Stimulated activated naive CD8-positive, alpha-beta T cell treated with anti-CD3 and anti-CD28 coated beads, Interleukin-15, amount 100 ng/mL, for 72 hours (primary cell): ENCODE measurements at regions not wholly inside any gene's neighbourhood (a gene's known extent, or its start where the extent isn't known, plus 50 kb on each side); places are given as distances from the start of the nearest gene placed in this dataset.

Experiments used
- ATAC-seq: fragments of 150-1000 bp; cut with Tn5 transposase; 2 replicates; pipeline ENCODE4 v1.10.0; 2021; ENCODE audit warnings: mild to moderate bottlenecking, moderate library complexity
- DNase-seq, 2 donors: peaks; one replicate each; pipeline ENCODE4 v3.0.0; 2021 to 2022
- H3K27ac Mint-ChIP-seq, 2 donors: one replicate each; pipeline ENCODE4 v1.8.0; 2022; ENCODE audit warnings: mild to moderate bottlenecking in 2 of 2, mixed read lengths in 2 of 2, moderate library complexity in 2 of 2
- H3K27me3 Mint-ChIP-seq: one replicate; pipeline ENCODE4 v1.8.0; 2022; ENCODE audit warnings: mixed read lengths
- H3K4me1 Mint-ChIP-seq: one replicate; pipeline ENCODE4 v1.8.0; 2022; ENCODE audit warnings: mild to moderate bottlenecking, mixed read lengths
- H3K4me3 Mint-ChIP-seq, 2 donors: one replicate each; pipeline ENCODE4 v1.8.0; 2022; ENCODE audit warnings: mild to moderate bottlenecking in 2 of 2, mixed read lengths in 2 of 2, moderate library complexity in 1 of 2
- H3K9me3 Mint-ChIP-seq, 2 donors: one replicate each; pipeline ENCODE4 v1.8.0; 2022; ENCODE audit warnings: mixed read lengths in 2 of 2

DNA sequence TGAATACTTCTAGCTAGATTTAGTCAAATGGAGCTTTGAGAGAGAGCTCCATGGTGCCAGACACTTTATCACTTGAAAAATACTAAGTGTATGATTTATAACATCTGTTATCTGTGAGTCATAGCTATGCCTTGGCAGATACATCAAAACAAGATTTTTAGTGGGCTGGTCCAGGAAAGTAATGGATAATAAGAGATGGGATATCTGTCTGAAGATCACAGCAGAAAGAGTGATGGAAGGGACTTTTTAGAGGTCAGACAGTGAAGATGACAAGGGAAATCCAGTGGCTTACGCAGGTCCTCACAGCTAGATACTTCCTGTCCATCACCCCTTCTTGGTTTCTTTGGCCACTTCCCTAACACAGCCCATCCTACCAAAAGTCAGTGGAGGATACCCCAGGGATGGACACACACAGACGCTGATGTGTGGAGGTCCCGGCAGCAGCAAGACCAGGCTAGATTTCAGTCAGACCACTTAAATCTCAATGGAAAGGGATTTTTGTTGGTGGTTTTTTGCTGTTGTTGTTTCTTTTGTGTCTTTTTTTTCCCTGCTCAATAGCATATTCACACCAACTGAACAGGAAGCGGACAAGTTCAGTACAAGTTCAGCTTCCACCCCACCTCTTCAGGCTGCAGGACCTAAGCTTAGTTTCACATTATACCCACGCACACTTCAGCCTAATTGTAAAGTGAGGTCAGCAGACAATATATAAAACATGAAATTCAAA, 209.3 kb downstream of the ALDH8A1 start:
- H3K27me3 Mint-ChIP-seq = peaks cover 16% of the 10 kb centered on the region
- H3K9me3 Mint-ChIP-seq = no peaks in the 10 kb centered on the region
- DNase-seq (no peak), ATAC-seq (no peak)
- H3K27ac Mint-ChIP-seq = no peak overlapping the region
- H3K4me1 Mint-ChIP-seq = no peaks in the 10 kb centered on the region
- no peak overlapping the region for H3K4me3 Mint-ChIP-seq

DNA sequence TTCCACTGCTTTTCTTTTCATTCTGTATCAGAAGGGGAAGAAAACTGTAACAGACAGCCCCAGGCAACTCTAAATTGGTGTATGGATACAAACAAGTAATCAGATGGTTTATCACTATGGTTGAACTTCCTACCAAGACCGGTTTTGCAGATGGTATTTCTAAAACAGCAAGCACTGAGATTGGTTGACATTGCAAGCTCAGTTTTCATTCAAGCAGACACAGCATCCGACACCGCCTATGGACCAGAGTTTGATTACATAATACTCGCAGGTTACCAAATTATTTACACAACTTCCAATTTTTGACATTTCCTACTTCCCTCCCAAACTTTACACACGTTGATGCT, 209.9 kb downstream of the ALDH8A1 start:
- Mint-ChIP-seq H3K4me1 (no peaks in the 10 kb centered on the region), H3K27me3 (peaks cover 10% of the 10 kb centered on the region), H3K27ac (no peak overlapping the region), H3K9me3 (no peaks in the 10 kb centered on the region), H3K4me3 (no peak overlapping the region)
- ATAC-seq (no peak), DNase-seq (no peak)

DNA sequence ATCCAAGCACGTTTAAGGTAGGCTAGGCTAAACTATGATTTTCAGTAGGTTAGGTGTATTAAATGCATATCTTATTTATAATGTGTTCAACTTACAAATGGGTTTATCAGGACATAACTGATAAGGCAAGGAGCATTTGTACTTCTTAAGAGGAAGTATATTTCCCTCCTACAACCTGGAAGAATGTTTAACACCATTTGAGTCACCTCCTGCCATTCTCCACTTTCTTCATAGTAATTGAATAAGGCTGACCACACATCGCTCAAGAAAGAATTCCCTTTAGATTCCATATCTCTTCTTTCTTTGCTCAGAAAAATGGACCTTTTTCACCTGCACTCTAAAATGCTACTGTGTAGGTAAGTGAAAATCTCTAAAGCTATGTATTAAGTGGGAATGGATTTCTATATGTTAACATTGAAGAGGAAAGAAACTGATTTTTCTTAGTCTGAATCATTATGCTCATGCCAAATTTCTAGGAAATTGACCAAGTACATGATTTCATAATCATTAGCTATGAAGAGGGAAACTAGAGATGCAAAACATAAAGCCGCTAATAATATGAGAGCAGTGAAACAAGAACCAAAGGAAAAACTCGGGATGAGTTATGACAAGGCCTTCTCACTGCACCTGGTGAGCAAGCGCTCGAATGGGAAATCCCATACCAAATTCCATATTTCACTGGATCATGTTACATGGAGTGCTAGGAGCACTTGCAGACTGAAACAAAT, 210.4 kb downstream of the ALDH8A1 start:
- no peak for DNase-seq

DNA sequence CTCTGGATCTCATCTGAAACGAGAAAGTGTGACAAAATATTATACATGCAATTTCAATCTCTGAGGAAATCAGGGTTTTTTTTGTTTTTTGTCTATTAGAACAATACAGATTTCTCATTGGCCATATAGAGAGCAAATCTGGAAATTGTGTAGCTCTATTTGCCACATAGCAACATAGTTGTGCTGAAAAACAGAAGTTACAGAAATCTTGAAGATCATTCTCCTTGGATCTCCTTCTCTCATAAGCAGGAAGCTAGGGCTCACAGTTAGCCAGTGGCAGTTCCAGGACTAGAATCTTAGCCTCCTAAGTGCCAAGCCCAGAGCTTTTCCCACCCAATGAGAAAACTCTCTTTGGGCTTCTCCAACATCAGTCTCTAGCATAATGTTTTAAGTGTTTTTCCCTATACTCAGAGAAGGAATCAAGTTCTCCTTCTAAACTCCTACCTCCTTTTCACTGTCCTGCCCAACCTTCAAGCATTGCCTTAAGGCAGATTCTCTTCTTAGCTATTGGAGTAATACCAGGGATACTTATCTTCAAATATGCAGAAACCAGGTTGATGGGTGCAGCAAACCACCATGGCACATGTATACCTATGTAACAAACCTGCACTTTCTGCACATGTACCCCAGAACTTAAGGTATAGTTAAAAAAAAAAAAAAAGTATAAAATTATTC, 211.6 kb downstream of the ALDH8A1 start:
- Mint-ChIP-seq H3K27ac (no peak overlapping the region), H3K27me3 (no peaks in the 10 kb centered on the region), H3K4me1 (no peaks in the 10 kb centered on the region), H3K4me3 (no peak overlapping the region), H3K9me3 (no peaks in the 10 kb centered on the region)
- no peak for ATAC-seq
- no peak for DNase-seq

More for the DNA sequence above, 210.4 kb downstream of the ALDH8A1 start:
- Mint-ChIP-seq H3K4me3 (no peak overlapping the region), H3K9me3 (no peaks in the 10 kb centered on the region), H3K4me1 (no peaks in the 10 kb centered on the region), H3K27ac (no peak overlapping the region), H3K27me3 (peaks cover 9% of the 10 kb centered on the region)
- ATAC-seq = no peak

DNA sequence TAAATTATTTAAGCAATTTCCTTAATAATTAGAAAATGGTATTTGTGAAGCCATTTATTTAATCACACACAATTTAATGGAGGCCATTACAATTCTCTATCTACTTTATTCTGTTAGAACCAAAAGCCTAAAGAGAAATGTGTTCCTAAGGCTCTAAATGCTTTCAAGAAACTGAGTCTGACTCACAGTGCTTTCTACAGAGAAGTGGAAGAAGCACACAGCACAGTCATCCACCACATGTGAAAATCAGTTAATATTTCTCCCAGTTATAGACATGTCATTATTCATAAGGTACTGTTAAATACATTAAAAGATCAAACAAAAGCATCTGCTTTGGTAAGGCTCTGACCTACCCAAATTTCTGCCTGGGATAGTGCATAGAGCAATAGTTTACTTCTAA, 214.4 kb downstream of the ALDH8A1 start:
- DNase-seq = no peak

DNA sequence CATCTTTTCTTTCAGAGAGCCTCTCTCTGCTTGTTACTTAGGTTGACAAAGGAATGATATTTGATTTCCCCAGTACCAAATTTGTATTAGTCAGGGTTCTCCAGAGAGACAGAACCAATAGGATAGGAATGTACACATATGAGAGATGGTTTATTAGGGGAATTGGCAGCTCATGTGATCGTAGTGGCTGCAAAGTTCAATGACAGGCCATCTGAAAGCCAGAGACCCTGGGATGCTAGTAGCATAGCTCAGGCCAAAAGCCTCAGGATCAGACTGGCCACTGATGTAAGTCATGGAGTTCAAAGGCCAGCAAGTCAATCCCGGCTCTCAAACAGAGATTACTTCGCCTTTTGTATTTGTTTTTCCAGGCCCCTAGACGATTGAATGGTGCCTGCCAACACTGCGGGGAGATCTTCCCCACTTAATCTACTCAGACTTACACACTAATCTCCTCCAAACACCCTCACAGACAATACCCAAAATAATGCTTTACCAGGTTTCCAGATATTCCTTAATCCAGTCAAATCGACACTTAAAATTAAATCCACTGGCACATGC, 215.5 kb downstream of the ALDH8A1 start:
- H3K4me1 Mint-ChIP-seq = no peaks in the 10 kb centered on the region
- H3K27ac Mint-ChIP-seq = no peak overlapping the region
- H3K9me3 Mint-ChIP-seq = no peaks in the 10 kb centered on the region
- ATAC-seq (no peak), DNase-seq (no peak)
- no peak overlapping the region for H3K4me3 Mint-ChIP-seq
- no peaks in the 10 kb centered on the region for H3K27me3 Mint-ChIP-seq

More for the DNA sequence above, 214.4 kb downstream of the ALDH8A1 start:
- H3K27me3 Mint-ChIP-seq = no peaks in the 10 kb centered on the region
- H3K4me3 Mint-ChIP-seq = no peak overlapping the region
- ATAC-seq = no peak
- H3K4me1 Mint-ChIP-seq = no peaks in the 10 kb centered on the region
- H3K27ac Mint-ChIP-seq = no peak overlapping the region
- no peaks in the 10 kb centered on the region for H3K9me3 Mint-ChIP-seq

DNA sequence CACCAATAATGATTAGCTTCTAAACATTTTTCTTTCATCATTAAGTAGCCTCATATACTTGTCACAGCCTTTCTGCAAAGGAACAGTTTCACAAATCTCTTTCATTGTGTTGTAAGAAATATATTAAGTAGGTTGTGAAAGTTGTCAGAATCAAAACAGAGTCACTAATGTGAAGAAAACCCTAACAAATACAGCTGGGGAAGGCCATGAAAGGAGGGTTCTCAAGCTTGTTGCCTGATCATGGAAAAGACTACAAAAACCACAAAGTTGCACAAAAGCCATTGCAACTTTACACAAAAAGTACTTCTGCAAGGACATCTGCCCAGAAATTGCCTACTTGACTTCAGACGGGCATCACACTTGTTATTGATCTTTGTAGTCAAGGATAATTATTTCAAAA, 216.1 kb downstream of the ALDH8A1 start:
- H3K27ac Mint-ChIP-seq = no peak overlapping the region
- H3K4me1 Mint-ChIP-seq = no peaks in the 10 kb centered on the region
- DNase-seq = no peak
- no peak for ATAC-seq
- H3K4me3 Mint-ChIP-seq = no peak overlapping the region
- H3K27me3 Mint-ChIP-seq = no peaks in the 10 kb centered on the region
- H3K9me3 Mint-ChIP-seq = no peaks in the 10 kb centered on the region

DNA sequence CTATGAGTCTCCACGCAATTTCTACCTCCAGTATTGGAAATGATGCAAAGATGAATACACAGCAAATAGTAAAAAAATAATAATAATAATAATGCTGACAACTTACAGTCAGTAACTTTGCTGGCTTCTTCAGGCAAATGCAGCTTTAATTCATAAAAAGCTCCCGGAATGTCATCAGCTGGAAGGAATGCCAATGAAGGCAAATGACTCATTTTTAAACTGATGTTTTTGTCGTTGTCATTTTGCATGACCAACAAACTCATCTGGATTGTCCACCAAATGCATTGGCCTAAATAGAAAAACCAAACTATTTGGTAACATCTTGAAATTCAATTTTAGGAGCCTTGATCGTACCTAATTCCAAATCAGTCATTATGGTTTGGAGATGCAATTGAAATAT, 217.1 kb downstream of the ALDH8A1 start:
- DNase-seq (no peak), ATAC-seq (no peak)
- Mint-ChIP-seq H3K27me3 (no peaks in the 10 kb centered on the region), H3K4me1 (no peaks in the 10 kb centered on the region), H3K4me3 (no peak overlapping the region), H3K27ac (no peak overlapping the region), H3K9me3 (no peaks in the 10 kb centered on the region)

DNA sequence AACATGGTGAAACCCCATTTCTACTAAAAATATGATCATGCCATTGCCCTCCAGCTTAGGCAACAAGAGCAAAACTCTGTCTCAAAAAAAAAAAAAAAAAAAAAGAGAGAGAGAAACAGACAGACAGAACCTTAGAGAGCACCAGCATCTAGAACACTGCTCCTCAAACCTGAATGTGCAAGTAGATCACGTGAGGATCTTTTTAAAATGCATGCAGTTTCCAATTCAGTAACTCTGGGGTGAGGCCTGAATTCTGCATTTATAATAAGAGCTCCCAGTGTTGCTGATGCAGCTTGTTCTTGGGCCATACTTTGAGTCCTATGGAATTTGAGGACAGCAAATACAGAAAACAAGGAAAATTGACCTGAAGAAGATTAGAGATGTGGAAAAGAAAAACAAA, 218.3 kb downstream of the ALDH8A1 start:
- Mint-ChIP-seq H3K9me3 (no peaks in the 10 kb centered on the region), H3K27ac (no peak overlapping the region), H3K4me1 (no peaks in the 10 kb centered on the region), H3K4me3 (no peak overlapping the region), H3K27me3 (no peaks in the 10 kb centered on the region)
- ATAC-seq (no peak), DNase-seq (no peak)

DNA sequence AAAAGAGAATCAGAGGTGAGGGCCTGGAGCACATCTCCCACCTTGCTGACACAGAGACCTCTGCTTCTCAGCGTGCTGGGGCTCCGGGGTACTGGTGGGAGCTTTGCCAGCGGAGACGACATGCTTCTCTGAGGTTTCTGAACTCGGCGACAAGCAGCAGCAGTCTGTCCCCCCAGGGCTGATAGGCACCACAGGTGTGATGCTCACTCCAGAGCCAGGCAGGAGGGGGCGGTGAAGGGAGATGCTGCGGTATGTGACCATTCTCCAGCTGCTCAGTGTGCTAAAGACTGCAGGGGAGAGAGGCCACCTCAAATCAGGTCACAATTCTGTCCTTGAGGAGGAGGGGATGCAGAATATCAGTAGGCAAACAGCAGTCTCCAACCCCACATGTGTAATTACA, 219.9 kb downstream of the ALDH8A1 start:
- no peaks in the 10 kb centered on the region for H3K9me3 Mint-ChIP-seq
- no peak for DNase-seq
- H3K27me3 Mint-ChIP-seq = no peaks in the 10 kb centered on the region
- ATAC-seq = no peak
- H3K4me1 Mint-ChIP-seq = no peaks in the 10 kb centered on the region
- no peak overlapping the region for H3K4me3 Mint-ChIP-seq
- H3K27ac Mint-ChIP-seq = no peak overlapping the region

DNA sequence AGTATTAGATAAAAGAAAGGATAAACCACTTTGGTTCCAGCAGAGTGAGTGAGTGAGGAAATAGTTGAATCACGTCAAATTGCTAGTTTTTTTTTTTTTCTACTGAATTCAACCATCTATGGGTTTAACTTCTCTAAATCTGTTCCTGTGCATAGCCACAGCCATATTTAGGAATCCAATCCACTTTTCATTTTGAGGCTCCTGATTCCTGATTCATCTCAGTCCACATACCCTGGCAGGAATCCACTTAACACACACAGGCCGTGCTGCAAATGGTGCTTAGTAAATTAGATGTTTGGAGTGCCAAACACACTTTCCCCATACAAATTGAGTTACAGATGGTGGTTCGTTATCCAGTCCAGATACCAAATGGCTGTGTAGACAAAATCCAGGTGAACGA, 220.3 kb downstream of the ALDH8A1 start:
- Mint-ChIP-seq H3K4me3 (no peak overlapping the region), H3K9me3 (no peaks in the 10 kb centered on the region), H3K4me1 (no peaks in the 10 kb centered on the region), H3K27ac (no peak overlapping the region), H3K27me3 (no peaks in the 10 kb centered on the region)
- no peak for ATAC-seq
- no peak for DNase-seq

DNA sequence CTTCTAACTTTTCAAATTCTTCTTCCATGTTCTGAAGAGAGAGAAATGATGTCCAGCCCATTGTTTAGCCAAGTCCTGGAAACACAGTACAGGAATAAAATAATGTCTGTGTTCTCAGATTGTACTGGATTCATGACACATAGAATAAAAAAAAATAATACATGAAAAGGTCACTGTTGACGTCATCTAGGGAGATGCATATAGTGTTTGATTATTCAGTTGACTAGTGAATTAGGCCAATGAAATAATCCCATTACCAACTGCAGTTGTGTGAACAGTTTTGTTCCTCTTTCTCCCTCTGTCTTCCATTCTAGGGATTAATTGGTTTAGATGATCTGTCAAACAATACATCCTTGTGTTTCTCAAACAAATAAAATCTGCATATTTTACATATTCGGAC, 222.8 kb downstream of the ALDH8A1 start:
- DNase-seq (no peak), ATAC-seq (no peak)
- no peaks in the 10 kb centered on the region for H3K4me1 Mint-ChIP-seq
- no peak overlapping the region for H3K27ac Mint-ChIP-seq
- H3K9me3 Mint-ChIP-seq = no peaks in the 10 kb centered on the region
- no peak overlapping the region for H3K4me3 Mint-ChIP-seq
- H3K27me3 Mint-ChIP-seq = no peaks in the 10 kb centered on the region

DNA sequence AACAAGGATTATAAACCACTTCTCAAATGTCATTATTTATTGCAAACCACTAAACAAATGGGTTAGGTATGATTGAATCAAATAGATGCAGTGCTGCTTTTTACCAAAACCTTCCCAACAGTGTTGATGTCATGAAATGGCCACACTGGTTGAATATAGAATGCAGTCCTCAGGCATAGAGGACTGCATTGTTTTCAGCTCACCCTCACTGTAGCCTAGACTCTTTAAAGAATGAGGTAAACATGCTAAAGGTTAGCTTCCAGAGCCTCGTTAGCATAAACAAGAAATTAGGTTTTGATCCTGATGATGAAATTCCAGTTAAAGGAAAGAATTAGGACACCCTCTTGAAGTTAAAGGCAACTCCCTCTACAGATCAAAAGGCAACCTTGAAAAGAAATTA, 224.3 kb downstream of the ALDH8A1 start:
- DNase-seq = no peak
- no peak for ATAC-seq
- H3K27ac Mint-ChIP-seq = no peak overlapping the region
- no peaks in the 10 kb centered on the region for H3K4me1 Mint-ChIP-seq
- H3K4me3 Mint-ChIP-seq = no peak overlapping the region
- H3K27me3 Mint-ChIP-seq = no peaks in the 10 kb centered on the region
- H3K9me3 Mint-ChIP-seq = no peaks in the 10 kb centered on the region

DNA sequence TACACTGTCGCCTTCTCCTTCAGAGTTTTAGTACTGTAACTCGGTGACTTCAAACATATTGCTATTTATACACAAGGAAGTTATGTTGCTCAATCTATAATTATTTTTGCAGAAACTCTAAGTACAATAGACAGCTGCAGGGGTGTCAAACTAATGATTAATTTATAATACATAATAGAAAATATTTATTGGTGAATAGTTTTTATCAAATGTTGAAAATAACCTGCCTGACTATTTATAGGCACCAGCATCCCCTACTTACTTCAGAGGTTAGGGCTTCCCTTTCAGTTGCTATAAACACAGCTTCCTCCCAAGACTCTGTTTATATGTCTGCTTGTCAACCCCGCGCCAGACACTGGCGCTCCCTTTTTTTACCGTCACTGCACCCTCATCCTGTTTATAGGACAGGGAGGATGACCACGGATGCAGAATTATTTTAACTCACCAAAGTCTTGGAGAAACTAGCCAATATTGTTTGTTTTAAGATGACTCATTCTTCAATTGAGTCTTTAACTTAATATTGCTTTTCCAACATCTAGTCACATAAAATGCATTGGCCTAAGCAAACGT, 225.0 kb downstream of the ALDH8A1 start:
- Mint-ChIP-seq H3K27ac (no peak overlapping the region), H3K4me1 (no peaks in the 10 kb centered on the region), H3K27me3 (no peaks in the 10 kb centered on the region), H3K9me3 (no peaks in the 10 kb centered on the region), H3K4me3 (no peak overlapping the region)
- ATAC-seq (no peak), DNase-seq (no peak)

DNA sequence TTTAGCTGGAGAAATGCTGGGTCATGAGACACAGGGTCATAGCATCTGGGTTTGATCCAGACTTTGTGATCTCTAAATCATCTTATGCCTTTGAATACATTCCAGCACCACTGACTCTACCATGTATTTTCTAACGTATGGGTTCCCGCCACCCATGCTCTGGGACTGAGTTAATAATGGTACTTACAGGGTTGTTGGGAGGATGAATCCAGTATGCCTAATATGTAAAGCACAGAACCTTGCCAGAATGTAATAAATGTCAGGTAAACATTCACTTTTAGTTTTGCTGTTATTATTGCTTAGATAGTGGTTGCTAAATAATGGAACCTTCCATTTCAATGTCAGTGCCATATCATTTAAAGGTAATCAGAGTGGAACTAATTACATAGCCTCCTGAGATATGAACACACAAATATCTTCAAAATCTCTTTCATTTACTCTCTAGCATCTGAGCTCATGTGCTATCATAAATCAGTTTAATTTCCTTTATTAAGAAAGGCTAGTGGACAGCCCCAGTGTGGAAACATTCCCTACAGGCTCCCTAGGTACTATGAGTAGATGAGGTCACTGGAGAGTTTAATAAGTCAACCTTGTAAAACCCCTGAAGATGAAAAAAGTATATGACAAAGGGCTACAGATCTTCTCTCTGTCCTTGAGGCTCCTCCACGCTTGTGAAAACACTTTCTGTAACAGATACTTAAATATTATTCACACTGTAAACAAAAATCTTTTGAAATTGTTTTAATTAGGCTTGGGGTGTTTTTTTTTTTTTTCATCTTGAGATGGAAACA, 226.6 kb downstream of the ALDH8A1 start:
- ATAC-seq (no peak), DNase-seq (no peak)
- Mint-ChIP-seq H3K27ac (no peak overlapping the region), H3K4me1 (no peaks in the 10 kb centered on the region), H3K4me3 (no peak overlapping the region), H3K27me3 (no peaks in the 10 kb centered on the region), H3K9me3 (no peaks in the 10 kb centered on the region)
